Caco-2 (cell line): ENCODE measurements at regions not wholly inside any gene's neighbourhood (a gene's known extent, or its start where the extent isn't known, plus 50 kb on each side); places are given as distances from the start of the nearest gene placed in this dataset.

Source experiments
- BruUV-seq: library from RNA; stranded (reverse); fragments of 400-500 nt; replicated peaks from 2 replicates; lab custom pipeline; 2021; lab: Mats Ljungman, UMichigan
- CTCF ChIA-PET: fragments of 300-600 bp; sonication (Branson Sonifier 250); formaldehyde crosslinking; loops from one replicate; lab custom pipeline; 2022; ENCODE audit warnings: antibody characterized with exemption; lab: Charles Lee
- POLR2A ChIA-PET: fragments of 300-600 bp; sonication (Branson Sonifier 250); formaldehyde crosslinking; loops from one replicate; lab custom pipeline; 2022; ENCODE audit warnings: antibody characterized with exemption; lab: Charles Lee
- DNase-seq, 2 experiments: peaks; one replicate each; pipeline versions ENCODE4 v3.0.0 to v3.0.0-alpha.2; 2020 to 2022
- H3K27me3 ChIP-seq: replicated peaks from 2 replicates; pipeline ENCODE4 v1.6.0; 2011; ENCODE audit warnings: low read length; ENCODE audit not compliant: control insufficient read depth, insufficient read depth
- H3K36me3 ChIP-seq: 2 replicates; pipeline ENCODE4 v1.5.1; 2011; ENCODE audit warnings: low read length; ENCODE audit not compliant: control insufficient read depth, insufficient read depth
- H3K4me1 ChIP-seq: fragments of 250-450 bp; sonication (Bioruptor Pico); 2 replicates; pipeline ENCODE4 v1.5.1; 2020; ENCODE audit warnings: mild to moderate bottlenecking
- H3K4me3 ChIP-seq: 2 replicates; pipeline ENCODE4 v1.5.1; 2011; ENCODE audit warnings: low read depth, mild to moderate bottlenecking, control low read depth, low read length
- H3K9me3 ChIP-seq: fragments of 250-450 bp; sonication (Bioruptor Pico); 2 replicates; pipeline ENCODE4 v1.5.1; 2020; ENCODE audit warnings: mild to moderate bottlenecking, moderate library complexity
- H3K27ac Mint-ChIP-seq: one replicate; pipeline ENCODE4 v1.8.0; 2022; ENCODE audit warnings: mixed read lengths; ENCODE audit not compliant: unreplicated experiment
- H3K27me3 Mint-ChIP-seq: one replicate; pipeline ENCODE4 v1.8.0; 2022; ENCODE audit warnings: mixed read lengths; ENCODE audit not compliant: insufficient read depth, unreplicated experiment
- H3K36me3 Mint-ChIP-seq: one replicate; pipeline ENCODE4 v1.8.0; 2022; ENCODE audit warnings: mild to moderate bottlenecking, mixed read lengths; ENCODE audit not compliant: insufficient read depth, unreplicated experiment
- H3K4me1 Mint-ChIP-seq: one replicate; pipeline ENCODE4 v1.8.0; 2022; ENCODE audit warnings: low read depth, mixed read lengths; ENCODE audit not compliant: unreplicated experiment
- H3K4me3 Mint-ChIP-seq: one replicate; pipeline ENCODE4 v1.8.0; 2022; ENCODE audit warnings: mild to moderate bottlenecking, moderate library complexity, mixed read lengths; ENCODE audit not compliant: unreplicated experiment
- H3K9me3 Mint-ChIP-seq: one replicate; pipeline ENCODE4 v1.8.0; 2022; ENCODE audit warnings: mixed read lengths; ENCODE audit not compliant: unreplicated experiment
- intact Hi-C: fragments of 100-400 bp; cut with micrococcal nuclease; formaldehyde crosslinking; loops from one replicate; pipeline ENCODE4 v1.10.0; 2022; ENCODE audit not compliant: unreplicated experiment
- TF ChIP-seq, protein P1 (sequence below), 2 experiments: fragments of 200-600 bp in 1 of 2; IDR thresholded peaks; 1 replicate in 1 of 2; 2 replicates in 1 of 2; pipeline versions ENCODE4 v1.5.1 to v1.8.0; 2011 to 2022; ENCODE audit warnings: antibody characterized with exemption in 1 of 2, control low read depth in 1 of 2, inconsistent platforms in 1 of 2, low read depth in 1 of 2, low read length in 1 of 2, mild to moderate bottlenecking in 1 of 2, moderate library complexity in 1 of 2; ENCODE audit not compliant: insufficient read depth in 1 of 2, severe bottlenecking in 1 of 2, unreplicated experiment in 1 of 2

DNA sequence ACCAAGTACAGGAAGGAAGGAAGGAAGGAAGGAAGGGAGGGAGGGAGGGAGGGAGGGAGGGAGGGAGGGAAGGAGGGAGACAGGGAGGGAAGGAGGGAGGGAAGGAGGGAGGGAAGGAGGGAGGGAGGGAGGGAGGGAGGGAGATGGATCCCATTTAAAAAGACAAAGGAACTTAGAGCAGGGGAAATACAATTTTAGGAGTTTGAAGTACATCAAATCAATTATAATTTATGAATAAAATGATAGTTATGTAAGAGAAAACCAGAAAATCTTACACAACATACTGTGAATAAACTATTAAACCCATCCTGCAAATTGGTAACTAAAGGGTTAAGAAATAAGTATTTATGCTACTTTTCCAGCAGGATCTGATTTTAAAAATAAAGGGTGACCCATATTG is 475.9 kb downstream of the HDGFL1 start:
- TF ChIP-seq, protein P1, sequence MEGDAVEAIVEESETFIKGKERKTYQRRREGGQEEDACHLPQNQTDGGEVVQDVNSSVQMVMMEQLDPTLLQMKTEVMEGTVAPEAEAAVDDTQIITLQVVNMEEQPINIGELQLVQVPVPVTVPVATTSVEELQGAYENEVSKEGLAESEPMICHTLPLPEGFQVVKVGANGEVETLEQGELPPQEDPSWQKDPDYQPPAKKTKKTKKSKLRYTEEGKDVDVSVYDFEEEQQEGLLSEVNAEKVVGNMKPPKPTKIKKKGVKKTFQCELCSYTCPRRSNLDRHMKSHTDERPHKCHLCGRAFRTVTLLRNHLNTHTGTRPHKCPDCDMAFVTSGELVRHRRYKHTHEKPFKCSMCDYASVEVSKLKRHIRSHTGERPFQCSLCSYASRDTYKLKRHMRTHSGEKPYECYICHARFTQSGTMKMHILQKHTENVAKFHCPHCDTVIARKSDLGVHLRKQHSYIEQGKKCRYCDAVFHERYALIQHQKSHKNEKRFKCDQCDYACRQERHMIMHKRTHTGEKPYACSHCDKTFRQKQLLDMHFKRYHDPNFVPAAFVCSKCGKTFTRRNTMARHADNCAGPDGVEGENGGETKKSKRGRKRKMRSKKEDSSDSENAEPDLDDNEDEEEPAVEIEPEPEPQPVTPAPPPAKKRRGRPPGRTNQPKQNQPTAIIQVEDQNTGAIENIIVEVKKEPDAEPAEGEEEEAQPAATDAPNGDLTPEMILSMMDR (IDR thresholded peaks at IDR 0.05; ENCODE audit: insufficient read depth in 1 of 2, low read depth in 1 of 2, low read length in 1 of 2, severe bottlenecking in 1 of 2, unreplicated experiment in 1 of 2), result no peak
- no peak for DNase-seq
- H3K36me3 ChIP-seq, result no peaks in the 10 kb centered on the region
- no peaks in the 10 kb centered on the region for H3K4me1 Mint-ChIP-seq
- ChIA-PET POLR2A (no interaction called here), CTCF (interaction anchor here (0.7 kb wide), 1 partner anchor 472 kb away, joined by 3 read pairs; no protein-coding TSS in a partner anchor)
- H3K9me3 Mint-ChIP-seq, result peaks cover 33% of the 10 kb centered on the region
- no peaks in the 10 kb centered on the region for H3K27me3 Mint-ChIP-seq
- H3K27me3 ChIP-seq, result no peaks in the 10 kb centered on the region
- no peaks in the 10 kb centered on the region for H3K9me3 ChIP-seq
- BruUV-seq, result no TSS peak
- no peaks in the 10 kb centered on the region for H3K4me1 ChIP-seq
- H3K4me3 Mint-ChIP-seq, result no peak overlapping the region
- intact Hi-C loops, result no loop called here
- H3K36me3 Mint-ChIP-seq, result no peaks in the 10 kb centered on the region
- H3K4me3 ChIP-seq, result no peak overlapping the region
- H3K27ac Mint-ChIP-seq, result no peak overlapping the region

DNA sequence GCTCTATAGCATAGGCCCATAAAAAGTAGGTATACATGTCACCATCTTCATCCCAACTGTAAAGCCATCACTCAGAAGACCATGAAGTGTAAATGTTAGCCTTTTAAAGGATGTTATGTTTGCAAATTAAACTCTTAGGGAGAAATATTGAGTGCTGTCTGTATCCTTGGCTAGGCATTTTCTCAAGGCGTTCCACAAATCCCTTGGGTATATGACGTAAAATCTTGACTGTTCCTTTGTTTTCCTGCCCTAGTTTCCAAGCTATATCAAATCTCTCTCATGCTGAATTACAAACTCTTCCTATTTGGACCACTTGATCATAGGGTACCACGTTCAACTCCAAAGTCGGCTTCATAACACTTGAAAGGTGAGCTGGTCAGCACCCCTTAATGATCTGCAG is 486.2 kb downstream of the HDGFL1 start:
- Mint-ChIP-seq H3K27ac (no peak overlapping the region), H3K4me3 (no peak overlapping the region), H3K36me3 (no peaks in the 10 kb centered on the region), H3K4me1 (no peaks in the 10 kb centered on the region), H3K9me3 (peaks cover 26% of the 10 kb centered on the region), H3K27me3 (no peaks in the 10 kb centered on the region)
- Histone ChIP-seq H3K4me3 (no peak overlapping the region), H3K4me1 (no peaks in the 10 kb centered on the region), H3K27me3 (no peaks in the 10 kb centered on the region), H3K36me3 (no peaks in the 10 kb centered on the region), H3K9me3 (no peaks in the 10 kb centered on the region)
- TF ChIP-seq, protein P1 (IDR thresholded peaks at IDR 0.05; ENCODE audit: insufficient read depth in 1 of 2, low read depth in 1 of 2, low read length in 1 of 2, severe bottlenecking in 1 of 2, unreplicated experiment in 1 of 2), result no peak
- BruUV-seq, result no TSS peak
- ChIA-PET POLR2A (no interaction called here), CTCF (no interaction called here)
- intact Hi-C loops, result no loop called here
- DNase-seq, result no peak

DNA sequence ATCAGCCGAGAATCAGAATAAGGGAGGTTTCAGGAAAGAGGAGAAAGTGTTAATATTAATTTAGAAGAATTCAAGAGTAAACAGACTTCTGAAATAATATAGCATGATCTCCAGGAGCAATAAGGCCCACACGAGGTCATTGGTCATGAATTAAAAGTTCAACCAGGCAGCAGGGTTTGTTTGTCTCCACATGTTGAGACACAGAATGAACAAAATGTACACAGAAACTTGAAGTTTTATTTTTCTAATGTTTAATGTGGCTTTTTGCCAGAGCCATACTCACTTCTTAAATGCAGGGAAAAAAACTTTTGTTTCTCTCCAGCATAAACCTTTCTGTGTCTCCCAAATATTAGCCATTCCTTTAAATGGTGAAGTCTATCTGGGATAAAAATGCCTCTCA is 504.5 kb downstream of the HDGFL1 start:
- Histone ChIP-seq H3K9me3 (peaks cover 6% of the 10 kb centered on the region; the same call in 1 of the 2 replicates), H3K4me1 (no peaks in the 10 kb centered on the region), H3K36me3 (no peaks in the 10 kb centered on the region), H3K4me3 (no peak overlapping the region), H3K27me3 (no peaks in the 10 kb centered on the region)
- Mint-ChIP-seq H3K36me3 (no peaks in the 10 kb centered on the region), H3K27ac (no peak overlapping the region), H3K9me3 (peaks cover 42% of the 10 kb centered on the region), H3K27me3 (no peaks in the 10 kb centered on the region), H3K4me1 (no peaks in the 10 kb centered on the region), H3K4me3 (no peak overlapping the region)
- BruUV-seq, result no TSS peak
- CTCF ChIA-PET, result no interaction called here
- TF ChIP-seq, protein P1 (IDR thresholded peaks at IDR 0.05; ENCODE audit: insufficient read depth in 1 of 2, low read depth in 1 of 2, low read length in 1 of 2, severe bottlenecking in 1 of 2, unreplicated experiment in 1 of 2), result no peak
- intact Hi-C loops, result no loop called here
- POLR2A ChIA-PET, result no interaction called here
- no peak for DNase-seq
